ES-I3 (cell line): ENCODE measurements at regions not wholly inside any gene's neighbourhood (a gene's known extent, or its start where the extent isn't known, plus 50 kb on each side); places are given as distances from the start of the nearest gene placed in this dataset.

ENCODE experiments used
- H3K36me3 ChIP-seq: 2 replicates; pipeline ENCODE4 v1.6.1; 2013; ENCODE audit warnings: mild to moderate bottlenecking, low read length, control low read depth, moderate library complexity; ENCODE audit not compliant: insufficient read depth
- H3K4me1 ChIP-seq: 2 replicates; pipeline ENCODE4 v1.6.1; 2013; ENCODE audit warnings: mild to moderate bottlenecking, control low read depth, low read length; ENCODE audit not compliant: insufficient read depth
- H3K9ac ChIP-seq: 2 replicates; pipeline ENCODE4 v1.6.1; 2013; ENCODE audit warnings: low read depth, mild to moderate bottlenecking, low read length, moderate library complexity
- H3K9me3 ChIP-seq: 2 replicates; pipeline ENCODE4 v1.6.1; 2013; ENCODE audit warnings: mild to moderate bottlenecking, low read length, moderate library complexity; ENCODE audit not compliant: control insufficient read depth, insufficient read depth

DNA sequence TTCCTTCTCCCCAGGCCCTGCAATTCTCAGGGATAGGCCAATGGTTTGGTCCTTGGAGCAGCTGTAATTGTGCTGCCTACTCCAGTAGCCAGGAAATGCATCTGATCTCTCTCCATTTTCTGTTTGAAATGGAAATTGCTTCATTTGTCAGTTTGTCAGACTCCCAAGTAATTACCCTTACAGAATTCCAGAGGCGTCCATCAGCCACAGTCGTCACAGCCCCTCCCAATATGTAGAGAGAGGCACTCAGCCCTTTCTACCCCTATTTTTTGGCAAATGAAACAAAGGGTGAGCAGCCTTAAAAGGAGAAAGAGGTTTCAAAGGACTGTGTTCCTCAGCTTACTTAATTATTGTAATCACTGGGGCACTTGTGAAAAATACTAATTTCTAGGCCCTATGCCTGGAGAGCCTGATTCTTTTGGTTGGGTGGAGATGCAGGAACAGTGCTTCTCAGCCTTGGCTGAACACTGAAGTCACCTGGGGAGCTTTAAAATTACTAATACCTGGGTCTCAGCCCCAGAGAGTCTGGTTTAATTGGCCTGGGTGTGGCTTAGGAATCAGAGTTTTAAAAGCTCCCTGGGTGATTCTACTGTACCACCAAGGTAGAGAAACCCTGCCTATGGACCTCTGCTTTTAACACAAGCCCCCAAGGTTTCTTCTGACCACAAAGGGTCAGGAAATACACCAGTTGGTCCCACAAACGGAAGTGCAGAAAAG is 190.0 kb downstream of the EMP1 start:
- Histone ChIP-seq H3K4me1 (0 out of 2 replicates have a peak, but pooled peaks cover 6% of the 10 kb centered on the region), H3K9ac (no peak overlapping the region), H3K36me3 (no peaks in the 10 kb centered on the region)

DNA sequence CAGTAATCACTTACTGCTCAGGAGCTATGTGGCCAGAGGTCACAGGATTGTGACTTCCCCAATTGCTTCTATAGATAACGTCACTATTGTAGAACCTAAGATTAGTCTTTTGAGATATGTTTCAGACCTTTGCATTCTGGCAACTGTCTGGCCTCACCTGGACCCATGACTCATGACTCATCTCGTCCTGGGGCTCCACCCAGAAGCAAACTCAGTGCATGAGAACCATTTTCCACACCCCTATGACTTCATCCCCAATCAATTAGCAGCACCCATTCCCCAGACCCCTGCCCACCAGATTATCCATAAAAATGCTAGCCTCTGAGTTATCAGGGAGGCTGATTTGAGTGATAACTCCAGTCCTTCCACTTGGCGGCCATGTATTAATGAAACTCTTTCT is 186.9 kb downstream of the EMP1 start:
- Histone ChIP-seq H3K9ac (no peak overlapping the region), H3K36me3 (no peaks in the 10 kb centered on the region), H3K9me3 (no peaks in the 10 kb centered on the region), H3K4me1 (0 out of 2 replicates have a peak, but pooled peaks cover 6% of the 10 kb centered on the region)

More for the DNA sequence above, 190.0 kb downstream of the EMP1 start:
- no peaks in the 10 kb centered on the region for H3K9me3 ChIP-seq

DNA sequence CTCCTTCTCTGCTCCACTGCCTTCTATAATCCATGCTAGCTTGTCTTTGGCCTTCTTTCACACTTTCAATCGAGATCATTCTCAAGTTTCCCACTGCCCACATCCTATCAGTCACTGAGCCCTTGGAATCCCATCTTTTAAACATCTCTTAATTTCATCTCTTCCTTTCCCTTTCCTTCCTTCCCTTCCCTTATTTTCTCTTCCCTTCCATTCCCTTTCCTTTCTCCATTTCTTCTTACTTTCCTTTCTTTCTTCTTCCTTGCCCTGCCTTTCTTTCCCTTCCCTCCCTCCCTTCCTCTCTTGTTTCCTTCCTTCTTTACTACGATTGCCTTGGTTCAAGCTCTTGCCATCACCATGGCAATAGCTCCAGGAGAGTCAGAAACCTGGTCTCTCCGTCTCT is 183.8 kb downstream of the EMP1 start:
- Histone ChIP-seq H3K36me3 (no peaks in the 10 kb centered on the region), H3K9ac (no peak overlapping the region), H3K4me1 (no peaks in the 10 kb centered on the region; the same call in 1 of the 2 replicates), H3K9me3 (peaks cover 11% of the 10 kb centered on the region; the same call in 1 of the 2 replicates)

DNA sequence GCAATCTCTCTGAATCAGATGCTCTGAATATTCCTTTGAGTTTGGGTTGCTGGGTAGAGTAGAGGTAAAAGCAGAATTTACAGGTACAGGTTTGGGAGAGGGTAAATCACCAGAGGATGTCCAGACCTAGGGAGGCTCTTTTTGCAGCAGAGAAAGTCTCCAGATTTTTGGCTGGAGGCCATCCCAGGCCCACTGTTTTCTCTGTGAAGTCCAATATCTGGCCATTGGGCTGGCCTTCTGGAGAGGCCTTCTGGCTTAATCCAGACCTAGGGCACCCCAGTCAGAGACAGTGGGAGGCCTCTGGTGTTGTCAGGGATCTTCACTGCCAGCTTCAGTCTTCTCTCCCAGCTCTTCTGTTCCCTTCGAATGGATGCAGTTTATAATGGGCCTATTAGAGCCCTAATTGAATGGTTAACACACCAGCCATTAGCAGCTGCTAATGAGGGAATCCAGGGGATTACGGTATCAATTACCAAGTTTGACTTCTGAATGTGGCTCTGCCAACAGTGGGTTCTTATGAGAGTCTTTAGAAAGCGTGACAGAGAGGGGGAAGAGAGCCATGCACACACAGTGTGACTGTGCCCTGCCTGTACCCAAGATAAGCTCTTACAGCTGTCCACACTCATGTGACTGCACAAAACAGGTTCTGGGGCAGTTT is 183.1 kb downstream of the EMP1 start:
- H3K4me1 ChIP-seq = no peaks in the 10 kb centered on the region; the same call in 1 of the 2 replicates
- H3K9ac ChIP-seq = no peak overlapping the region
- H3K36me3 ChIP-seq = no peaks in the 10 kb centered on the region
- H3K9me3 ChIP-seq = peaks cover 11% of the 10 kb centered on the region; the same call in 1 of the 2 replicates

DNA sequence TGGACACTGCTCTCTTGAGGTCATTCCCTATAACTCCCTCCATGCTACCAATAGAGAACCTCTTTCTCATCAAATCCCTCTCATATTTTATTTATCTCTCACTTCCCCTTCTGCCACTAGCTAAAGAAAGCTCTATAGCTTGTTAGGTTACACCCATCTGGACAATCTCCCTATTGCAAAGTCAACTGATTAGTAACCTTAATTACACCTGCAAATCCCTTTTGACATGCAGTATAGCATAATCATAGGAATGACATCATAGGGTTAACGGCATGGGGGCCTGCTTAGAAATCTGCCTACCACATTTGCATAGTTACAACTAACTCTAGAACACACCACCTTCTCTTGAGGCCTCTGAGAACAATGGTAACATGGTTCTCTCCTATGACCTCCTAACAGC is 181.2 kb downstream of the EMP1 start:
- H3K9me3 ChIP-seq = peaks cover 11% of the 10 kb centered on the region; the same call in 1 of the 2 replicates
- no peaks in the 10 kb centered on the region for H3K36me3 ChIP-seq
- no peaks in the 10 kb centered on the region; the same call in 1 of the 2 replicates for H3K4me1 ChIP-seq
- no peak overlapping the region for H3K9ac ChIP-seq

DNA sequence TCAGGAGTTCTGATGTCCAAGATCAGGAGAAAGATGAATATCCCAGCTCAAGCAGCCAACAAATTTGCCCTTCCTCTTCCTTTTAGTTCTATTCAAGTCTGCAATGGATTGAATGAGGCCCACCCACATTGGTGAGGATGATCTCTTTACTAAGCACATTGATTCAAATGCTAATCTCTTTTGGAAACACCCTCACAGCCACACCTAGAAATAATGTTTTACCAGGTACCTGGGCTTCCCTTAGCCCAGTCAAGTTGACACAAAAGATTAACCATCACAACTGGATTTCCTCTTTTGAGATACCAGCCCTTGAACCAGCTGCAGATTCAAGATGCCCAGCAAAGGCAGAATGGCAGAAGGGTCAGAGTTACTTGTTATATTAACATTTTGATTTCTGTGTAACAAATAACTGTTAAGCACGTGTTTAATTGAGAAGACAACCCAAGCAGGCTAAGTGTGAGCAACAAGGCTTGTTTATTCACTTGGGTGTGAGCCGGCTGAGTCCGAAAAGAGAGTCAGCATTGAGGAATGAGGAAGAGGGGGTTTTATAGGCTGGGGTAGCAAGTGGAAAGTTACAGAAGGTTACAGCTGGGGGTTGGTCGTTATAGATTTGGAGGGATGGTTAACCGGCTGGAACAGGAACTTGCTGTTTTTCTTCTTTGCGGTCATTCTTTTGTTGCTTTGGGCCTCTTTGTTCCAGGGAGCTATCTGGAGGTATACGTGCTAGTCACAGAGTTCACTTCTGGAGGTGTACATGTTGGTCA is 180.3 kb downstream of the EMP1 start:
- peaks cover 11% of the 10 kb centered on the region; the same call in 1 of the 2 replicates for H3K9me3 ChIP-seq
- H3K36me3 ChIP-seq = no peaks in the 10 kb centered on the region
- no peaks in the 10 kb centered on the region; the same call in 1 of the 2 replicates for H3K4me1 ChIP-seq
- no peak overlapping the region for H3K9ac ChIP-seq

DNA sequence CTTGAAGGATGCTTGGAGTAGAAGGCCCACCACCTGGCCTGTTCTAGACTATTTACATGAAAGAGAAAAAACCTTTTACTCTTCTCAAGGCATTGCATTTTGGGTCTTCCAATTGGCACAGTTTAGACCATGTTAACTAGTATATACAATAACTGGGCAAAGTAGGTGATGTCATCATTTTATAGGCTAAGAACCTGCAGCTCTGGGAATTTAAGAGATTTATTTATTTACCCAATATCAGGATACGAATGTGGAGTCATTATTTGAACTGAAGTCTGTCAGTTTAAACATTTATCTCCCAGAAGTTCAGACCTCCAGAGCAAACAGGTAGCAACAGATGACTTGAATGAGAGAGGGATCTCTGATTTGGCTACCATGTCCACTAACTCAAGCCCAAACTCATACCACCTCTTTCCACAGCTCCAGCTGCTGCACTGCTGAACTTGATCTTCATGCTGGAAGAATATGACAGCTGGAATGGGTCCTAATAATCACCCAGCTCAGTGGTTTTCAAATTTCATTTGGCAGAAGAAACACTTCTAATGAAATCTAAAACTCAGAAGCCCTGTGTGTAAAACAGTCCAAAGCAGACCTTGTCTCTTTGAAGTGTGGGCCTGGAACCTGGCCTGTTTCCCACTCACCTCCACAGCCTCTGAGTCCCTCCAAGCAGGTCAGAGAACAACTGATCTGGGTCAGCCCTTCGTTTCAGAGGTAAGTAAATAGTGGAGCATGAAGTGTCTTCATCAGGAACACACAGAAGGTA is 179.2 kb downstream of the EMP1 start:
- Histone ChIP-seq H3K9ac (no peak overlapping the region), H3K4me1 (no peaks in the 10 kb centered on the region; the same call in 1 of the 2 replicates)

DNA sequence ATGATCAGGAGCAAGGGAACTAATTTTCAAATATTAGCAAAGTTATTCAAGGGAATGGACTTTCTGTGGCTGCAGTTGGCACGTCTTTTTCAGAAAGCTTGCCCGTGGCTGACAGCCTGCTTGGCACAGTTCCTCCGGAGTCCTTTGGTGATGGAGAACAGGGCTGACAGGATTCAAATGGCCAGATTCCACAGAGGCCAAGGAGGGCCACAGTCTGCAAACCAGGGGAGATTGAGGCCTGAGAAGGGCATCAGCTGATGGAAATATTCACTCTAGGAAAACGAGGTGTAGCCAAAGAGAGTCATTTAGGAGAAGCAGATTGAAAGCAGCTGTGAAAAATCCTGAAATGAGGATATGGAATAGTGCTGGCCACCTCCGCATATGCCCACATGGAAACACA is 178.3 kb downstream of the EMP1 start:
- no peak overlapping the region for H3K9ac ChIP-seq
- no peaks in the 10 kb centered on the region; the same call in 1 of the 2 replicates for H3K4me1 ChIP-seq

More for the DNA sequence above, 179.2 kb downstream of the EMP1 start:
- Histone ChIP-seq H3K9me3 (peaks cover 11% of the 10 kb centered on the region; the same call in 1 of the 2 replicates), H3K36me3 (no peaks in the 10 kb centered on the region)

DNA sequence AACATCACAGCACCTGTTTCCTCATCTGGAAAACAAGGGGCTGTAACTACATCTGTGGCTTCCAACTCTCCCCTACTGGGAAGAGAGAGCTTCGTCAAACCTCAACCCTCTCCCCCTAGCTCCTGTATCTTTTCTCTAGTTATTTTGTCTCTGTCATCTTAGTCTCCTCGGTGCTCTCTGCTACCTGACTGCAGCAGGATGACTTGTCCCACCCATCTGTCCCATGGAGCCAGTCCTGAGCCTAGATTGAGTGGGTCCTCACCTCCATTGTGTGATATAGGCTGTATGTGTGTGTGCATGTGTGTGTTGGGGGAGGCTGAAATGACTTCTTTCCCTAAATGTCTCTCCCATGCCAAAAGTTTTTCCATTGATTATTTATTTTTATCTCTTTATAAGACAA is 177.3 kb downstream of the EMP1 start:
- no peaks in the 10 kb centered on the region; the same call in 1 of the 2 replicates for H3K4me1 ChIP-seq

More for the DNA sequence above, 178.3 kb downstream of the EMP1 start:
- H3K9me3 ChIP-seq = peaks cover 11% of the 10 kb centered on the region; the same call in 1 of the 2 replicates
- no peaks in the 10 kb centered on the region for H3K36me3 ChIP-seq

DNA sequence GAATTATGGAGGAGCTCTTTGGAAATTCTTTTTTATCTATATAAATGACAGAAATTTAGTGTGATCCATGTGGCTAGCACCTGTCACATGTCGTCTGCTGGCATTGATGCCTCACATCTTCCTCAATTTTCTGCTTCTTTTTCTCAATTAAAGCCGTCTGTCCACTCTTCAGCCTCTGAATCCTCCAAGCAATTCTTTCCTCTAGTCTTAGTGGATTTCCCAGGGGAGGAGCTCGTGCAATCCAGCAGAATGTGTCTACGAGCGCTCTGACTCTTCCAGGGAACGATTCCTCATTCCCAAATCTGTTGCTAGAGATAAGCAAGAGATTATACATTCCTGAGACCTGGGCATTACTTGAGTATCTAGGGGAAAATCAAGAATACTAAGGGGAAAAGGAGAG is 176.6 kb downstream of the EMP1 start:
- H3K36me3 ChIP-seq = no peaks in the 10 kb centered on the region

More for the DNA sequence above, 177.3 kb downstream of the EMP1 start:
- Histone ChIP-seq H3K9ac (no peak overlapping the region), H3K36me3 (no peaks in the 10 kb centered on the region), H3K9me3 (peaks cover 11% of the 10 kb centered on the region; the same call in 1 of the 2 replicates)

DNA sequence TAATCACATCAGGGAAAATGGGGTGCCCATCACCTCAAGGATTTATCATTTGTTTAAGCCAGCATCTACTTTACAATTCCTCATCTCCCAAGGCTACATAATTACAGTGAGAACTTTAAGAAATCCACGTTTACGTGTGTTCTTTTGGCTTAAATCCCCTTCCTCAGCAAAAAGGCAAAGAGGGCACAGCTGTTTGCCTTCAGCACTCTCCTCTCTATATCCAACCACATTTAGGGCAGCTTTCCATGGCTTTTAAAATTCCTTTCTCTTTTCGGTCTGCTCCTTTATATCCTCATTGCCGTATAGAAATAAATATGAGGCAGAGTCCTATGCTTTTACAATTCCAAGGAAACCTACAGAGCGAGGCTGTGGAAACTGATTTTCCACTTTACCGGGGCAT is 175.9 kb downstream of the EMP1 start:
- H3K4me1 ChIP-seq = no peaks in the 10 kb centered on the region; the same call in 1 of the 2 replicates
- peaks cover 11% of the 10 kb centered on the region; the same call in 1 of the 2 replicates for H3K9me3 ChIP-seq
- no peaks in the 10 kb centered on the region for H3K36me3 ChIP-seq
- H3K9ac ChIP-seq = no peak overlapping the region

More for the DNA sequence above, 176.6 kb downstream of the EMP1 start:
- Histone ChIP-seq H3K9ac (no peak overlapping the region), H3K4me1 (no peaks in the 10 kb centered on the region; the same call in 1 of the 2 replicates), H3K9me3 (peaks cover 11% of the 10 kb centered on the region; the same call in 1 of the 2 replicates)

DNA sequence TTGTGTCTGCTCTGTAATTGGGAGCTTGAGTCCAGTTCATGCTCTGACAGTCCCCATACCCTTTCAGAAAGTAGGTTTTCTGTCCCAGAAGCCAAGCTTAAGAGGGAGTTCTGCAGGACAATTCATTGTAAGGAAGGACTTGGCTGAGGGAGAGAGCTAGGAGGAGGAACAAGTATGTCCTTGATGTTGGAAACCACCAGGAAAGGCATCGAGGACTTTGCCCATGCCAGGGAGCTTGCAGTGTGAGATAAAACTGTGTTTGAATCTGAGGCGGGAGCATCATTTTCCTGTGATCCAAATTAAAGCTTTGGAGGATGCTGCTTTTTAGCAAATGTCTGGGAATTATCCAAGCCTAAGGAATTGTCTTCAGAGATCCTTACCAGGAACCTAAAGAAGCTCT is 175.3 kb downstream of the EMP1 start:
- H3K4me1 ChIP-seq = no peaks in the 10 kb centered on the region; the same call in 1 of the 2 replicates
- H3K9ac ChIP-seq = no peak overlapping the region
- no peaks in the 10 kb centered on the region for H3K36me3 ChIP-seq
- peaks cover 5% of the 10 kb centered on the region; the same call in 1 of the 2 replicates for H3K9me3 ChIP-seq

DNA sequence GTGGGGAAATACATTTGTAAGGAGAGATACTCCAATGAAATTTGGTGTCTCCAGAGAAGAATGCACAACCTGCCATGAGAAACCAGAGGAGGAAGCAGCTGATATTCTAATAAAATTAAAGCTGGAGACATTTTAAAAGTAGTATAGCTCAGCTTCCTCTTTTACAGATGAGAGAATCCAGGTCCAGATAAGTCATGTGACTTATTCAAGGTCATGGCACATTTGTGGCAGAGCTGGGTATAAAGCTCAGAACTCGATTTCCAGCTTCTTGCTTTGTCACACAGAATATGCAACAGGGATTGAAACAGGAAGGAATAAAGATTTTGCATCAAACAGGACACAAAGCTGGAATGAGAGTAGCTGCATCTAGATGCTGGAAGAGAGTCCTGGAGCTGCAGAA is 174.8 kb downstream of the EMP1 start:
- H3K9me3 ChIP-seq = peaks cover under 1% of the 10 kb centered on the region; the same call in 1 of the 2 replicates
- no peaks in the 10 kb centered on the region for H3K36me3 ChIP-seq
- H3K4me1 ChIP-seq = no peaks in the 10 kb centered on the region
- no peak overlapping the region for H3K9ac ChIP-seq
